WTC11 (cell line): ENCODE measurements at regions not wholly inside any gene's neighbourhood (a gene's known extent, or its start where the extent isn't known, plus 50 kb on each side); places are given as distances from the start of the nearest gene placed in this dataset.

Source experiments
- ATAC-seq: fragments of 200-7000 bp; cut with Tn5 transposase; 2 replicates; pipeline ENCODE4 v1.10.0; 2021; ENCODE audit warnings: mild to moderate bottlenecking, moderate library complexity
- CTCF ChIA-PET: fragments of 300-600 bp; sonication (Branson Sonifier 250); formaldehyde crosslinking; loops from one replicate; lab custom pipeline; 2021; ENCODE audit warnings: antibody characterized with exemption; lab: Charles Lee
- POLR2A ChIA-PET: fragments of 350-600 bp; sonication (Branson Sonifier 250); formaldehyde crosslinking; loops from one replicate; lab custom pipeline; 2021; ENCODE audit warnings: antibody characterized with exemption; lab: Charles Lee
- DNase-seq: peaks from one replicate; pipeline ENCODE4 v3.0.0; 2021; ENCODE audit warnings: low spot score
- H3K27ac Mint-ChIP-seq: 2 replicates; pipeline ENCODE4 v1.8.0; 2021; ENCODE audit warnings: mixed read lengths
- H3K27me3 Mint-ChIP-seq: 2 replicates; pipeline ENCODE4 v1.8.0; 2021; ENCODE audit warnings: low read depth, mild to moderate bottlenecking, moderate library complexity, mixed read lengths
- H3K36me3 Mint-ChIP-seq: 2 replicates; pipeline ENCODE4 v1.8.0; 2021; ENCODE audit warnings: mixed read lengths
- H3K4me1 Mint-ChIP-seq: 2 replicates; pipeline ENCODE4 v1.8.0; 2022; ENCODE audit warnings: mixed read lengths
- H3K4me3 Mint-ChIP-seq: 2 replicates; pipeline ENCODE4 v1.8.0; 2021; ENCODE audit warnings: mild to moderate bottlenecking, moderate library complexity, mixed read lengths
- H3K9me3 Mint-ChIP-seq: 2 replicates; pipeline ENCODE4 v1.8.0; 2021; ENCODE audit warnings: mixed read lengths
- ARID4B ChIP-seq: sonication (generic); formaldehyde crosslinking; IDR thresholded peaks from 2 replicates; pipeline ENCODE4 v1.8.0; 2023; ENCODE audit warnings: missing genetic modification reagents, mild to moderate bottlenecking, borderline replicate concordance
- CDX4 ChIP-seq: fragments of 250-450 bp; sonication (Bioruptor Pico); IDR thresholded peaks from 2 replicates; pipeline ENCODE4 v1.9.0; 2021; ENCODE audit warnings: moderate library complexity, mild to moderate bottlenecking, inconsistent platforms, borderline replicate concordance
- CREM ChIP-seq: sonication (generic); formaldehyde crosslinking; IDR thresholded peaks from 2 replicates; pipeline ENCODE4 v1.8.1; 2022; ENCODE audit warnings: mild to moderate bottlenecking, missing genetic modification reagents, moderate library complexity
- E2F4 ChIP-seq: sonication (generic); formaldehyde crosslinking; IDR thresholded peaks from 2 replicates; pipeline ENCODE4 v1.8.1; 2022; ENCODE audit warnings: low read depth, mild to moderate bottlenecking, moderate library complexity, missing genetic modification reagents, borderline replicate concordance
- ETV6 ChIP-seq: sonication (generic); formaldehyde crosslinking; IDR thresholded peaks from 2 replicates; pipeline ENCODE4 v1.8.1; 2022; ENCODE audit warnings: mild to moderate bottlenecking, missing genetic modification reagents
- MAX ChIP-seq: sonication (generic); formaldehyde crosslinking; IDR thresholded peaks from 2 replicates; pipeline ENCODE4 v1.8.0; 2022; ENCODE audit warnings: mild to moderate bottlenecking, missing genetic modification reagents
- MXD4 ChIP-seq: fragments of 250-450 bp; sonication (Bioruptor Pico); IDR thresholded peaks from 2 replicates; pipeline ENCODE4 v1.8.0; 2021; ENCODE audit warnings: mild to moderate bottlenecking, moderate library complexity, borderline replicate concordance
- RELA ChIP-seq: sonication (generic); formaldehyde crosslinking; IDR thresholded peaks from 2 replicates; pipeline ENCODE4 v1.8.1; 2022; ENCODE audit warnings: missing genetic modification reagents, mild to moderate bottlenecking, borderline replicate concordance
- SMAD3 ChIP-seq: sonication (generic); formaldehyde crosslinking; IDR thresholded peaks from 2 replicates; pipeline ENCODE4 v1.8.0; 2022; ENCODE audit warnings: missing genetic modification reagents, mild to moderate bottlenecking, borderline replicate concordance
- STAT6 ChIP-seq: sonication (generic); formaldehyde crosslinking; conservative IDR thresholded peaks from 2 replicates; pipeline ENCODE4 v1.8.1; 2023; ENCODE audit warnings: mild to moderate bottlenecking, low read depth, missing genetic modification reagents, moderate library complexity
- TEAD1 ChIP-seq: sonication (generic); formaldehyde crosslinking; IDR thresholded peaks from 2 replicates; pipeline ENCODE4 v1.8.0; 2022; ENCODE audit warnings: mild to moderate bottlenecking, missing genetic modification reagents
- ZBTB21 ChIP-seq: sonication (generic); formaldehyde crosslinking; IDR thresholded peaks from 2 replicates; pipeline ENCODE4 v1.8.1; 2023; ENCODE audit warnings: mild to moderate bottlenecking, missing genetic modification reagents, borderline replicate concordance
- ZNF263 ChIP-seq: sonication (generic); formaldehyde crosslinking; IDR thresholded peaks from 2 replicates; pipeline ENCODE4 v1.8.1; 2022; ENCODE audit warnings: low read depth, mild to moderate bottlenecking, moderate library complexity, missing genetic modification reagents
- ZNF281 ChIP-seq: sonication (generic); formaldehyde crosslinking; IDR thresholded peaks from 2 replicates; pipeline ENCODE4 v1.8.0; 2023; ENCODE audit warnings: mild to moderate bottlenecking, missing genetic modification reagents
- ZNF396 ChIP-seq: fragments of 250-450 bp; sonication (Bioruptor Pico); IDR thresholded peaks from 2 replicates; pipeline ENCODE4 v1.8.0; 2021; ENCODE audit warnings: mild to moderate bottlenecking, moderate library complexity, borderline replicate concordance
- ZNF532 ChIP-seq: fragments of 250-450 bp; sonication (Bioruptor Pico); IDR thresholded peaks from 2 replicates; pipeline ENCODE4 v1.9.0; 2021; ENCODE audit warnings: mild to moderate bottlenecking, borderline replicate concordance
- ZNF671 ChIP-seq: fragments of 250-450 bp; sonication (Bioruptor Pico); IDR thresholded peaks from 2 replicates; pipeline ENCODE4 v1.8.0; 2021; ENCODE audit warnings: mild to moderate bottlenecking

GRCh38 chr6:149201068-149201655 is 116.3 kb upstream of the TAB2 start:
- H3K9me3 Mint-ChIP-seq: peaks cover 6% of the 10 kb centered on the region; the same call in 1 of the 2 replicates
- ATAC-seq: no peak
- TF ChIP-seq SMAD3 (CRISPR knock-in tag): no peak
- no peak for TF ChIP-seq TEAD1 (CRISPR knock-in tag)
- TF ChIP-seq MXD4 (CRISPR knock-in tag): no peak
- no peak for TF ChIP-seq ZNF263 (CRISPR knock-in tag)
- H3K27me3 Mint-ChIP-seq: no peaks in the 10 kb centered on the region
- ChIA-PET CTCF (interaction anchor here (2.2 kb wide), 1 partner anchor 11 kb away, joined by 12 read pairs; no protein-coding TSS in a partner anchor), POLR2A (no interaction called here)
- no peak overlapping the region for H3K27ac Mint-ChIP-seq
- no peaks in the 10 kb centered on the region for H3K36me3 Mint-ChIP-seq
- no peak overlapping the region for H3K4me3 Mint-ChIP-seq
- peaks cover 10% of the 10 kb centered on the region for H3K4me1 Mint-ChIP-seq
- DNase-seq: no peak

GRCh38 chr6:149202100-149202499 is 115.4 kb upstream of the TAB2 start:
- H3K27ac Mint-ChIP-seq: no peak overlapping the region
- CTCF ChIA-PET: interaction anchor here (0.6 to 2.2 kb wide), 2 partner anchors 12 to 248 kb away, joined by 5 to 12 read pairs; no protein-coding TSS in a partner anchor
- no peak for TF ChIP-seq CDX4 (CRISPR knock-in tag)
- TF ChIP-seq ZNF281: no peak
- no peak for TF ChIP-seq RELA (CRISPR knock-in tag)
- no peak for TF ChIP-seq CREM
- TF ChIP-seq ZNF671 (CRISPR knock-in tag): no peak
- TF ChIP-seq ZBTB21 (CRISPR knock-in tag): no peak
- TF ChIP-seq ZNF532: no peak
- no peak for TF ChIP-seq ARID4B (CRISPR knock-in tag)
- TF ChIP-seq E2F4: no peak
- TF ChIP-seq ETV6 (CRISPR knock-in tag): no peak
- TF ChIP-seq ZNF396 (CRISPR knock-in tag): no peak
- no peak for TF ChIP-seq STAT6 (CRISPR knock-in tag)
- no peak for TF ChIP-seq MAX (CRISPR knock-in tag)

More at GRCh38 chr6:149202100-149202499, 115.4 kb upstream of the TAB2 start:
- Mint-ChIP-seq H3K27me3 (no peaks in the 10 kb centered on the region), H3K36me3 (no peaks in the 10 kb centered on the region), H3K4me1 (peaks cover 10% of the 10 kb centered on the region), H3K4me3 (no peak overlapping the region), H3K9me3 (peaks cover 6% of the 10 kb centered on the region; the same call in 1 of the 2 replicates)
- ATAC-seq (no peak), DNase-seq (no peak)
- POLR2A ChIA-PET: no interaction called here
